ENCODE measurements at regions not wholly inside any gene's neighbourhood (a gene's known extent, or its start where the extent isn't known, plus 50 kb on each side); places are given as distances from the start of the nearest gene placed in this dataset.

- H3K9ac ChIP-seq (ENCODE audit: low read length in 2 of 2) = no peak overlapping the region
- H3K9me3 ChIP-seq (ENCODE audit: control insufficient read depth in 2 of 2, low read length in 2 of 2) = peaks cover 0 to 21% of the 10 kb centered on the region in 2 donors
- H3K27ac ChIP-seq (ENCODE audit: low read length) = no peak overlapping the region
- no peaks in the 10 kb centered on the region for H3K36me3 ChIP-seq (ENCODE audit: control insufficient read depth in 2 of 2, insufficient read depth in 2 of 2, low read length in 2 of 2)
- H3K4me1 ChIP-seq (ENCODE audit: control insufficient read depth, insufficient read depth, low read length) = no peaks in the 10 kb centered on the region
- no peak overlapping the region for H3K4me3 ChIP-seq (ENCODE audit: low read length in 2 of 2)
- H3K27me3 ChIP-seq (ENCODE audit: control insufficient read depth in 1 of 2, insufficient read depth in 2 of 2, low read length in 2 of 2) = peaks cover 3 to 4% of the 10 kb centered on the region in 2 donors
These were observed 78.4 kb upstream of the SALL3 start for GRCh38 chr18:78900938-78901909.

GRCh38 chr18:78901923-78902794 lies 77.5 kb upstream of the SALL3 start:
- Histone ChIP-seq H3K9ac (ENCODE audit: low read length in 2 of 2) (no peak overlapping the region), H3K4me3 (ENCODE audit: low read length in 2 of 2) (no peak overlapping the region), H3K4me1 (ENCODE audit: control insufficient read depth, insufficient read depth, low read length) (no peaks in the 10 kb centered on the region), H3K27me3 (ENCODE audit: control insufficient read depth in 1 of 2, insufficient read depth in 2 of 2, low read length in 2 of 2) (peaks cover 3 to 4% of the 10 kb centered on the region in 2 donors), H3K36me3 (ENCODE audit: control insufficient read depth in 2 of 2, insufficient read depth in 2 of 2, low read length in 2 of 2) (no peaks in the 10 kb centered on the region), H3K9me3 (ENCODE audit: control insufficient read depth in 2 of 2, low read length in 2 of 2) (peaks cover 0 to 18% of the 10 kb centered on the region in 2 donors), H3K27ac (ENCODE audit: low read length) (no peak overlapping the region)

GRCh38 chr18:78902795-78903435 lies 76.7 kb upstream of the SALL3 start:
- Histone ChIP-seq H3K9ac (ENCODE audit: low read length in 2 of 2) (no peak overlapping the region), H3K9me3 (ENCODE audit: control insufficient read depth in 2 of 2, low read length in 2 of 2) (peaks cover 0 to 16% of the 10 kb centered on the region in 2 donors), H3K36me3 (ENCODE audit: control insufficient read depth in 2 of 2, insufficient read depth in 2 of 2, low read length in 2 of 2) (no peaks in the 10 kb centered on the region), H3K27me3 (ENCODE audit: control insufficient read depth in 1 of 2, insufficient read depth in 2 of 2, low read length in 2 of 2) (peaks cover 3 to 4% of the 10 kb centered on the region in 2 donors), H3K4me3 (ENCODE audit: low read length in 2 of 2) (no peak overlapping the region), H3K27ac (ENCODE audit: low read length) (no peak overlapping the region), H3K4me1 (ENCODE audit: control insufficient read depth, insufficient read depth, low read length) (no peaks in the 10 kb centered on the region)

GRCh38 chr18:78903436-78904178 lies 76.0 kb upstream of the SALL3 start:
- Histone ChIP-seq H3K27ac (ENCODE audit: low read length) (no peak overlapping the region), H3K36me3 (ENCODE audit: control insufficient read depth in 2 of 2, insufficient read depth in 2 of 2, low read length in 2 of 2) (no peaks in the 10 kb centered on the region), H3K27me3 (ENCODE audit: control insufficient read depth in 1 of 2, insufficient read depth in 2 of 2, low read length in 2 of 2) (peaks cover 3 to 4% of the 10 kb centered on the region in 2 donors), H3K9ac (ENCODE audit: low read length in 2 of 2) (no peak overlapping the region), H3K4me3 (ENCODE audit: low read length in 2 of 2) (no peak overlapping the region), H3K4me1 (ENCODE audit: control insufficient read depth, insufficient read depth, low read length) (no peaks in the 10 kb centered on the region), H3K9me3 (ENCODE audit: control insufficient read depth in 2 of 2, low read length in 2 of 2) (peaks cover 0 to 9% of the 10 kb centered on the region in 2 donors)

GRCh38 chr18:78904179-78904531 lies 75.5 kb upstream of the SALL3 start:
- Histone ChIP-seq H3K27me3 (ENCODE audit: control insufficient read depth in 1 of 2, insufficient read depth in 2 of 2, low read length in 2 of 2) (peaks cover 3 to 4% of the 10 kb centered on the region in 2 donors), H3K4me1 (ENCODE audit: control insufficient read depth, insufficient read depth, low read length) (no peaks in the 10 kb centered on the region), H3K27ac (ENCODE audit: low read length) (no peak overlapping the region), H3K9ac (ENCODE audit: low read length in 2 of 2) (no peak overlapping the region), H3K36me3 (ENCODE audit: control insufficient read depth in 2 of 2, insufficient read depth in 2 of 2, low read length in 2 of 2) (no peaks in the 10 kb centered on the region), H3K9me3 (ENCODE audit: control insufficient read depth in 2 of 2, low read length in 2 of 2) (peaks cover 0 to 6% of the 10 kb centered on the region in 2 donors), H3K4me3 (ENCODE audit: low read length in 2 of 2) (no peak overlapping the region)

GRCh38 chr18:78905334-78905733 lies 74.3 kb upstream of the SALL3 start:
- no peak overlapping the region for H3K4me3 ChIP-seq (ENCODE audit: low read length in 2 of 2)
- no peak overlapping the region for H3K9ac ChIP-seq (ENCODE audit: low read length in 2 of 2)
- H3K9me3 ChIP-seq (ENCODE audit: control insufficient read depth in 2 of 2, low read length in 2 of 2) = peaks cover 0 to 3% of the 10 kb centered on the region in 2 donors
- H3K4me1 ChIP-seq (ENCODE audit: control insufficient read depth, insufficient read depth, low read length) = no peaks in the 10 kb centered on the region
- no peaks in the 10 kb centered on the region for H3K36me3 ChIP-seq (ENCODE audit: control insufficient read depth in 2 of 2, insufficient read depth in 2 of 2, low read length in 2 of 2)
- H3K27me3 ChIP-seq (ENCODE audit: control insufficient read depth in 1 of 2, insufficient read depth in 2 of 2, low read length in 2 of 2) = peaks cover 3 to 4% of the 10 kb centered on the region in 2 donors
- no peak overlapping the region for H3K27ac ChIP-seq (ENCODE audit: low read length)

- Histone ChIP-seq H3K9ac (ENCODE audit: low read length in 2 of 2) (no peak overlapping the region), H3K4me1 (ENCODE audit: control insufficient read depth, insufficient read depth, low read length) (no peaks in the 10 kb centered on the region), H3K4me3 (ENCODE audit: low read length in 2 of 2) (no peak overlapping the region), H3K27ac (ENCODE audit: low read length) (no peak overlapping the region), H3K9me3 (ENCODE audit: control insufficient read depth in 2 of 2, low read length in 2 of 2) (peaks cover 0 to 3% of the 10 kb centered on the region in 2 donors), H3K36me3 (ENCODE audit: control insufficient read depth in 2 of 2, insufficient read depth in 2 of 2, low read length in 2 of 2) (no peaks in the 10 kb centered on the region), H3K27me3 (ENCODE audit: control insufficient read depth in 1 of 2, insufficient read depth in 2 of 2, low read length in 2 of 2) (peaks cover 3 to 4% of the 10 kb centered on the region in 2 donors)
These were observed 73.6 kb upstream of the SALL3 start for GRCh38 chr18:78906066-78906465.

- Histone ChIP-seq H3K27me3 (ENCODE audit: control insufficient read depth in 1 of 2, insufficient read depth in 2 of 2, low read length in 2 of 2) (peaks cover 0 to 7% of the 10 kb centered on the region in 2 donors), H3K4me1 (ENCODE audit: control insufficient read depth, insufficient read depth, low read length) (no peaks in the 10 kb centered on the region), H3K4me3 (ENCODE audit: low read length in 2 of 2) (no peak overlapping the region), H3K9me3 (ENCODE audit: control insufficient read depth in 2 of 2, low read length in 2 of 2) (no peaks in the 10 kb centered on the region), H3K36me3 (ENCODE audit: control insufficient read depth in 2 of 2, insufficient read depth in 2 of 2, low read length in 2 of 2) (no peaks in the 10 kb centered on the region), H3K9ac (ENCODE audit: low read length in 2 of 2) (no peak overlapping the region), H3K27ac (ENCODE audit: low read length) (no peak overlapping the region)
These were observed 71.0 kb upstream of the SALL3 start for GRCh38 chr18:78908462-78909260.

GRCh38 chr18:78911751-78912283 lies 67.8 kb upstream of the SALL3 start:
- no peak overlapping the region for H3K9ac ChIP-seq (ENCODE audit: low read length in 2 of 2)
- peaks cover 0 to 12% of the 10 kb centered on the region in 2 donors for H3K27me3 ChIP-seq (ENCODE audit: control insufficient read depth in 1 of 2, insufficient read depth in 2 of 2, low read length in 2 of 2)
- H3K4me3 ChIP-seq (ENCODE audit: low read length in 2 of 2) = no peak overlapping the region
- no peaks in the 10 kb centered on the region for H3K4me1 ChIP-seq (ENCODE audit: control insufficient read depth, insufficient read depth, low read length)
- peaks cover 0 to 4% of the 10 kb centered on the region in 2 donors for H3K9me3 ChIP-seq (ENCODE audit: control insufficient read depth in 2 of 2, low read length in 2 of 2)
- H3K36me3 ChIP-seq (ENCODE audit: control insufficient read depth in 2 of 2, insufficient read depth in 2 of 2, low read length in 2 of 2) = no peaks in the 10 kb centered on the region
- no peak overlapping the region for H3K27ac ChIP-seq (ENCODE audit: low read length)

Data from stomach smooth muscle (tissue), 2 donors.